Activated CD4-positive, alpha-beta T cell treated with anti-CD3 and anti-CD28 coated beads, Interleukin-2, amount 50 U/mL, for 16 hours (primary cell): ENCODE measurements at regions not wholly inside any gene's neighbourhood (a gene's known extent, or its start where the extent isn't known, plus 50 kb on each side); places are given as distances from the start of the nearest gene placed in this dataset.
"Not testable (repeated sequence)": the region's sequence is repeated elsewhere in the genome, so short reads cannot be mapped to it uniquely, and the experiment has no call there.

ENCODE experiments used
- DNase-seq: peaks from one replicate; pipeline ENCODE4 v3.0.0-alpha.2; 2020

- DNase-seq = no peak
Observed at GRCh38 chr10:35870665-35871310, 228.7 kb upstream of the FZD8 start.

GRCh38 chr10:35858676-35859283, 216.7 kb upstream of the FZD8 start:
- not testable (repeated sequence) for DNase-seq

GRCh38 chr10:35857860-35858259, 215.8 kb upstream of the FZD8 start:
- DNase-seq = no peak

GRCh38 chr10:35855155-35855947, 213.3 kb upstream of the FZD8 start:
- no peak for DNase-seq

- DNase-seq = no peak
Observed at GRCh38 chr10:35854661-35855060, 212.6 kb upstream of the FZD8 start.

GRCh38 chr10:35852721-35853120, 210.6 kb upstream of the FZD8 start:
- DNase-seq = no peak

GRCh38 chr10:35848412-35848811, 206.3 kb upstream of the FZD8 start:
- DNase-seq = no peak

- no peak for DNase-seq
Observed at GRCh38 chr10:35844686-35845085, 202.6 kb upstream of the FZD8 start.

- no peak for DNase-seq
Observed at GRCh38 chr10:35843524-35844181, 201.6 kb upstream of the FZD8 start.

GRCh38 chr10:35838054-35838453, 196.0 kb upstream of the FZD8 start:
- DNase-seq = no peak

- DNase-seq = no peak
Observed at GRCh38 chr10:35835545-35835944, 193.4 kb upstream of the FZD8 start.

GRCh38 chr10:35834877-35835494, 192.9 kb upstream of the FZD8 start:
- no peak for DNase-seq

- DNase-seq = no peak
Observed at GRCh38 chr10:35827783-35828182, 185.7 kb upstream of the FZD8 start.

GRCh38 chr10:35824704-35825103, 182.6 kb upstream of the FZD8 start:
- no peak for DNase-seq

GRCh38 chr10:35822316-35822715, 180.2 kb upstream of the FZD8 start:
- no peak for DNase-seq

- DNase-seq = no peak
Observed at GRCh38 chr10:35821339-35821911, 179.3 kb upstream of the FZD8 start.

- no peak for DNase-seq
Observed at GRCh38 chr10:35819736-35820135, 177.6 kb upstream of the FZD8 start.

GRCh38 chr10:35819011-35819410, 176.9 kb upstream of the FZD8 start:
- DNase-seq = no peak

- DNase-seq = not testable (repeated sequence)
Observed at GRCh38 chr10:35817109-35817508, 175.0 kb upstream of the FZD8 start.

- DNase-seq = no peak
Observed at GRCh38 chr10:35813219-35813618, 171.1 kb upstream of the FZD8 start.

GRCh38 chr10:35808344-35808743, 166.2 kb upstream of the FZD8 start:
- no peak for DNase-seq

GRCh38 chr10:35803046-35803445, 160.9 kb upstream of the FZD8 start:
- DNase-seq = no peak

GRCh38 chr10:35797187-35797586, 155.1 kb upstream of the FZD8 start:
- no peak for DNase-seq
